Tibial artery (tissue), 4 donors: ENCODE measurements at regions not wholly inside any gene's neighbourhood (a gene's known extent, or its start where the extent isn't known, plus 50 kb on each side); places are given as distances from the start of the nearest gene placed in this dataset.

Experiments used
- DNase-seq, 2 donors: peaks; one replicate each; pipeline ENCODE4 v3.0.0-alpha.2; 2019
- H3K27ac ChIP-seq, 2 donors: fragments of 200-600 bp; sonication (generic) in 1 of 2; 1 replicate in 1 of 2; 2 replicates in 1 of 2; pipeline ENCODE4 v1.5.1; 2018 to 2019; ENCODE audit warnings: mild to moderate bottlenecking in 1 of 2
- H3K27me3 ChIP-seq, 2 donors: fragments of 200-600 bp; sonication (generic) in 1 of 2; one replicate each; pipeline versions ENCODE4 v1.5.1 to v1.6.0; 2016 to 2019
- H3K36me3 ChIP-seq, 3 donors: fragments of 200-600 bp; sonication (generic) in 2 of 3; one replicate each; pipeline ENCODE4 v1.5.1; 2016 to 2019; ENCODE audit warnings: mild to moderate bottlenecking in 2 of 3
- H3K4me1 ChIP-seq, 4 donors: fragments of 200-600 bp; sonication (generic) in 2 of 4; 1 replicate in 3 of 4; 2 replicates in 1 of 4; pipeline ENCODE4 v1.5.1; 2016 to 2019
- H3K4me3 ChIP-seq, 2 donors: fragments of 200-600 bp; sonication (generic) in 1 of 2; 1 replicate in 1 of 2; 2 replicates in 1 of 2; pipeline ENCODE4 v1.5.1; 2018 to 2019; ENCODE audit warnings: mild to moderate bottlenecking in 2 of 2
- H3K9me3 ChIP-seq, 3 donors: fragments of 200-600 bp; sonication (generic) in 1 of 3; one replicate each; pipeline ENCODE4 v1.5.1; 2016 to 2019
- intact Hi-C: fragments of 100-400 bp; cut with DNase I; formaldehyde crosslinking; loops from one replicate; pipeline ENCODE4 v1.15.0; 2023; ENCODE audit warnings: low total_unique reads
- TF ChIP-seq, protein P1 (sequence below), 2 experiments: fragments of 200-600 bp in 1 of 2; fragments of 450-650 bp in 1 of 2; IDR thresholded peaks; one replicate each; pipeline ENCODE4 v1.5.1; 2017 to 2019; ENCODE audit warnings: antibody characterized with exemption in 2 of 2, mild to moderate bottlenecking in 1 of 2, moderate library complexity in 1 of 2

DNA sequence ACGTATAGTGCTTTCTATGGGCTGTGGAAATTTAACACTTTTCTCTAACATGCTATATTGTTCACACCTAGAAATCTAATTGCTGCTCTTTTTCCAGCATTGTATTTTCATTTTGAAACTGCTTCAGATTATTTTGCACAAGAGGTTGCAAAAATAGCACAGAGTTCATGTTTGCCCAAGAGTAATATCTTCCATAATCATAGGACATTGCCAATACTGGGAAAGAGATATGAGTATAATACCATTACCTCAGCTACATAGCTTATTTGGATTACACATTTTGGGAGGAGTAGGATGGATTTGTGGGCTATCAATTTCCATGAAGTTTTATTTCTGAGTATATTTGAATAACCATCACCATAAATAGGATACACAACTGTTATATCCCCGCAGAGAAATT lies 717.1 kb downstream of the CDH9 start:
- Histone ChIP-seq H3K9me3 (no peaks in the 10 kb centered on the region), H3K4me3 (no peak overlapping the region), H3K4me1 (no peaks in the 10 kb centered on the region), H3K36me3 (no peaks in the 10 kb centered on the region), H3K27me3 (no peaks in the 10 kb centered on the region), H3K27ac (no peak overlapping the region)
- intact Hi-C loops, result no loop called here
- TF ChIP-seq, protein P1, sequence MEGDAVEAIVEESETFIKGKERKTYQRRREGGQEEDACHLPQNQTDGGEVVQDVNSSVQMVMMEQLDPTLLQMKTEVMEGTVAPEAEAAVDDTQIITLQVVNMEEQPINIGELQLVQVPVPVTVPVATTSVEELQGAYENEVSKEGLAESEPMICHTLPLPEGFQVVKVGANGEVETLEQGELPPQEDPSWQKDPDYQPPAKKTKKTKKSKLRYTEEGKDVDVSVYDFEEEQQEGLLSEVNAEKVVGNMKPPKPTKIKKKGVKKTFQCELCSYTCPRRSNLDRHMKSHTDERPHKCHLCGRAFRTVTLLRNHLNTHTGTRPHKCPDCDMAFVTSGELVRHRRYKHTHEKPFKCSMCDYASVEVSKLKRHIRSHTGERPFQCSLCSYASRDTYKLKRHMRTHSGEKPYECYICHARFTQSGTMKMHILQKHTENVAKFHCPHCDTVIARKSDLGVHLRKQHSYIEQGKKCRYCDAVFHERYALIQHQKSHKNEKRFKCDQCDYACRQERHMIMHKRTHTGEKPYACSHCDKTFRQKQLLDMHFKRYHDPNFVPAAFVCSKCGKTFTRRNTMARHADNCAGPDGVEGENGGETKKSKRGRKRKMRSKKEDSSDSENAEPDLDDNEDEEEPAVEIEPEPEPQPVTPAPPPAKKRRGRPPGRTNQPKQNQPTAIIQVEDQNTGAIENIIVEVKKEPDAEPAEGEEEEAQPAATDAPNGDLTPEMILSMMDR (IDR thresholded peaks at IDR 0.05), result no peak
- DNase-seq, result no peak

DNA sequence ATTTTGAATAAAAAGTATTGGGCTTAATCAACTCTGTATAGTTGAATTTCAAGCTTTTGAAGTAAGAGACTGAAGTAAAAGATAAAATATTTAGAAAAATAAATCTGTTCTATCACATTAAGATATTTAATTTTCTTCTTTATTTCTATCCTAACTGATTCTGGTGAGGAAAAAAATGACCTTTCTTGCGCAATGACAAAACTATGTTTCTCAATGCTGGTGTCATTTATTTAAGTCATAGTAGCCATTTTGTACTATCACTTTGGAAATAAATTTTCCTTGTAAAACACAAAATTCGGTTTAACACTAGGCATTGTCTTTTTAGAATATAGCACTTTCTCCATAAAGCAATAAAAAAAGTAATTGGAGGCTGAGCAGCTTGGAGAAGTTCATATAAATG lies 728.0 kb downstream of the CDH9 start:
- Histone ChIP-seq H3K4me3 (no peak overlapping the region), H3K27me3 (no peaks in the 10 kb centered on the region), H3K4me1 (no peaks in the 10 kb centered on the region), H3K9me3 (no peaks in the 10 kb centered on the region), H3K36me3 (no peaks in the 10 kb centered on the region), H3K27ac (no peak overlapping the region)
- intact Hi-C loops, result no loop called here
- no peak for DNase-seq
- TF ChIP-seq, protein P1 (IDR thresholded peaks at IDR 0.05), result no peak

DNA sequence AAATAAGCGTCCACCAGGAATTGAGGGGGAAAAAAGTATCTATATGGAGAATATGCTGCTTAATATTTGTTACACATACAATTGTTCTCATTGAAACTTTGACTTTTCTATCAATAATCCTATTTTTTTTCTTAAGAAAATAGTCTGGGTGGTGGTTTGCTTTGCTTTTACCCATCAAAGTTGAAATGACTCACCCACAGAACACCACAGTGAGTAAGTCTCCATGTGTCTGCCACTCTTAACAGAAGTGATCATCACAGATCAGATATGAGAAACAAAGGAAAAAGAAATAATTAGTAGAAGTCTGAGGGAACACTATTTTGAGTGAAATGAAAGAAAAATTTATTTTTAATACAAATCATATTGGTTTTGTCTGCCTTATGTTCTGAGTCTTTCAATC lies 742.8 kb downstream of the CDH9 start:
- Histone ChIP-seq H3K9me3 (no peaks in the 10 kb centered on the region), H3K27ac (no peak overlapping the region), H3K27me3 (no peaks in the 10 kb centered on the region), H3K4me1 (no peaks in the 10 kb centered on the region), H3K36me3 (no peaks in the 10 kb centered on the region), H3K4me3 (no peak overlapping the region)
- no peak for DNase-seq
- intact Hi-C loops, result no loop called here
- TF ChIP-seq, protein P1 (IDR thresholded peaks at IDR 0.05), result no peak

DNA sequence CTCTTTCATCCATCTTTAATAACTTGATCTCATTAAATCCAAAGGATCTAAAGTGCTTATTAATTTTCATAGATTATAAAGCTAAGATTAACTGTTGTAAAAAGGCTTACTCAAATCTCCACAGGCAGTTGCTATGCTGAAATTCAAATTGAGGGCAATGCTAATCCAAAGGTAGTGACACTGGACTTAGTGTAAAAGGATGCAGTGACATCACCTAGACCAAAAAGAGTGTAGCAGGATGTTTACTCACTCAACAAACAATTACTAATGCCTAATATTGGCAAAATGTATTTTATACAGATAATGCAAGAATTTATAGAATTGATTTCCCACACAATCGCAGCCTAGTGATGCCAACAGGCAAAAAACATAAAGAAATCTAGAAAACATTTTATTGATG lies 756.2 kb downstream of the CDH9 start:
- DNase-seq, result no peak
- TF ChIP-seq, protein P1 (IDR thresholded peaks at IDR 0.05), result no peak
- H3K27me3 ChIP-seq, result no peaks in the 10 kb centered on the region
- intact Hi-C loops, result no loop called here
- no peaks in the 10 kb centered on the region for H3K4me1 ChIP-seq
- no peak overlapping the region for H3K4me3 ChIP-seq
- H3K9me3 ChIP-seq, result no peaks in the 10 kb centered on the region
- no peak overlapping the region for H3K27ac ChIP-seq
- no peaks in the 10 kb centered on the region for H3K36me3 ChIP-seq

DNA sequence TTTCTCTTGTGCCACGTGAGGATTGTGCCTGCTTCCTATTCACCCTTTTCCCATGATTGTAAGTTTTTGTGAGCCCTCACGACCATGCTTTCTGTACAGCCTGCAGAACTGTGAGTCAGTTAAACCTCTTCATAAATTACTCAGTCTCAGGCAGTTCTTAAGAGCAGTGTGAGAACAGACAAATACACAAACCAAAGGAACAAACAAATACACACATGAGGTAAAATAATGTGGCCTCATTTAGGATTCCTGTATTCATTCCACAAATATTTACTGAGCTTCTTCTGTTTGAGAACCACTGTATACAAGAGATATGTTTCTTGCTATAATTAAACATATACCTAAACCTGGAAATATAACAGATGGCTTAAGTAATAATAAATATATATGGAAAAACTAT lies 760.3 kb downstream of the CDH9 start:
- TF ChIP-seq, protein P1 (IDR thresholded peaks at IDR 0.05), result no peak
- intact Hi-C loops, result no loop called here

DNA sequence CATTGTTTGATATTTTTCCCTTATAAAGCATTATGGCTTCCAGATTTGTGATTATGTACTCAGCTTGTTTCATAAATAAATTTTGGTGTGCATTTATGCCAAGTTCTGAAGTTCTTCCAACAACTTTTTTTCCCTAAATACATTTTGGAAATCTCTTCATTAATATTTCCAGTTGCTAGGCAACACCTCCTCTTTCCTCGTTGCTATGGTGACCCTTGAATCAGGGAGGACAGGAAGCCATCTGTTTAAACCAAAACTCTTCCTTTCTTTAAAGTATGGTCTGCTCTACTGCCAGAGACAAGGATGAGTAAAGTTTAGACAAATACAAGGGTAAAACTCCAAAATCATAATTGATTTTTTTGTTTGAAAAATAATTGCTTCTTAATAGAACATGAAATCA lies 779.3 kb downstream of the CDH9 start:
- no peaks in the 10 kb centered on the region for H3K4me1 ChIP-seq
- peaks cover 0 to 3% (median 0%) of the 10 kb centered on the region in 3 donors for H3K9me3 ChIP-seq
- no peak overlapping the region for H3K4me3 ChIP-seq
- intact Hi-C loops, result no loop called here
- no peaks in the 10 kb centered on the region for H3K27me3 ChIP-seq
- no peak overlapping the region for H3K27ac ChIP-seq
- TF ChIP-seq, protein P1 (IDR thresholded peaks at IDR 0.05), result no peak
- no peak for DNase-seq
- H3K36me3 ChIP-seq, result no peaks in the 10 kb centered on the region

More for the DNA sequence above, 760.3 kb downstream of the CDH9 start:
- no peaks in the 10 kb centered on the region for H3K9me3 ChIP-seq
- H3K4me3 ChIP-seq, result no peak overlapping the region
- no peaks in the 10 kb centered on the region for H3K27me3 ChIP-seq
- H3K4me1 ChIP-seq, result no peaks in the 10 kb centered on the region
- DNase-seq, result no peak
- no peaks in the 10 kb centered on the region for H3K36me3 ChIP-seq
- no peak overlapping the region for H3K27ac ChIP-seq
